ENCODE measurements at regions not wholly inside any gene's neighbourhood (a gene's known extent, or its start where the extent isn't known, plus 50 kb on each side); places are given as distances from the start of the nearest gene placed in this dataset.

GRCh38 chr22:22176929-22177616, 67.5 kb upstream of the VPREB1 start:
- TF ChIP-seq CTCF (IDR thresholded peaks at IDR 0.05) (no peak), POLR2AphosphoS5 (IDR thresholded peaks at IDR 0.05; ENCODE audit: insufficient read depth in 1 of 2, low read depth in 1 of 2) (no peak), POLR2A (IDR thresholded peaks at IDR 0.05) (no peak)

Measured in vagina (tissue), 2 donors.